Glutamatergic neuron (in vitro differentiated cells): ENCODE measurements at regions not wholly inside any gene's neighbourhood (a gene's known extent, or its start where the extent isn't known, plus 50 kb on each side); places are given as distances from the start of the nearest gene placed in this dataset.
"Not testable (repeated sequence)": the region's sequence is repeated elsewhere in the genome, so short reads cannot be mapped to it uniquely, and the experiment has no call there.

Experiments used
- DNase-seq: peaks from one replicate; pipeline ENCODE4 v3.0.0; 2022
- H3K27ac Mint-ChIP-seq: one replicate; pipeline ENCODE4 v1.8.0; 2020; ENCODE audit warnings: mild to moderate bottlenecking, mixed read lengths, inconsistent platforms; ENCODE audit not compliant: unreplicated experiment
- H3K27me3 Mint-ChIP-seq: one replicate; pipeline ENCODE4 v1.8.0; 2020; ENCODE audit warnings: mild to moderate bottlenecking, moderate library complexity, mixed read lengths, inconsistent platforms; ENCODE audit not compliant: unreplicated experiment
- H3K36me3 Mint-ChIP-seq: one replicate; pipeline ENCODE4 v1.8.0; 2020; ENCODE audit warnings: mild to moderate bottlenecking, mixed read lengths, inconsistent platforms; ENCODE audit not compliant: unreplicated experiment
- H3K4me1 Mint-ChIP-seq: one replicate; pipeline ENCODE4 v1.8.0; 2020; ENCODE audit warnings: mild to moderate bottlenecking, low read depth, mixed read lengths, inconsistent platforms; ENCODE audit not compliant: unreplicated experiment
- H3K4me3 Mint-ChIP-seq: one replicate; pipeline ENCODE4 v1.8.0; 2020; ENCODE audit warnings: mild to moderate bottlenecking, mixed read lengths, inconsistent platforms; ENCODE audit not compliant: unreplicated experiment
- H3K9me3 Mint-ChIP-seq: one replicate; pipeline ENCODE4 v1.8.0; 2020; ENCODE audit warnings: mild to moderate bottlenecking, moderate library complexity, mixed read lengths, inconsistent platforms; ENCODE audit not compliant: unreplicated experiment
- CTCF ChIP-seq: fragments of 200-600 bp; sonication (generic); IDR thresholded peaks from one replicate; pipeline ENCODE4 v1.5.0; 2021; ENCODE audit not compliant: partially characterized antibody, unreplicated experiment

- no peaks in the 10 kb centered on the region for H3K9me3 Mint-ChIP-seq
- no peak for TF ChIP-seq CTCF
- H3K27me3 Mint-ChIP-seq: no peaks in the 10 kb centered on the region
- no peaks in the 10 kb centered on the region for H3K4me1 Mint-ChIP-seq
- no peak overlapping the region for H3K4me3 Mint-ChIP-seq
- DNase-seq: no peak
- H3K36me3 Mint-ChIP-seq: no peaks in the 10 kb centered on the region
- H3K27ac Mint-ChIP-seq: no peak overlapping the region
Measured at GRCh38 chr5:25515525-25515924, 870.7 kb upstream of the CDH10 start.

- H3K27me3 Mint-ChIP-seq, H3K27ac Mint-ChIP-seq, H3K9me3 Mint-ChIP-seq, H3K4me3 Mint-ChIP-seq, H3K36me3 Mint-ChIP-seq, DNase-seq, H3K4me1 Mint-ChIP-seq: not testable (repeated sequence)
Measured at GRCh38 chr5:25510692-25511091, 865.9 kb upstream of the CDH10 start.

DNA sequence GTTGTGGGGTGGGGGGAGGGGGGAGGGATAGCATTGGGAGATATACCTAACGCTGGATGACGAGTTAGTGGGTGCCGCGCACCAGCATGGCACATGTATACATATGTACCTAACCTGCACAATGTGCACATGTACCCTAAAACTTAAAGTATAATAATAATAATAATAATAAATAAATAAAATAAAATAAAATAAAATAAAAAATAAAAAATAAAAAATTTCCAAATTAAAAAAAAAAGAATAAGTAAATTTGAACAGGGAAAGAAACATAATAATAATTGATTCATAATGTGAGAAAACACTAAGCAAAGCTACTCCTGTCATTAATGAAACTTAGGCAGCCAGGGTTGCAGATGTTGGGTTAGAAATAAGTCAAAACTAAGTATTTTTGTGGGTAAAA lies 863.2 kb upstream of the CDH10 start:
- H3K9me3 Mint-ChIP-seq, H3K27ac Mint-ChIP-seq, H3K27me3 Mint-ChIP-seq, H3K36me3 Mint-ChIP-seq, H3K4me1 Mint-ChIP-seq, DNase-seq, H3K4me3 Mint-ChIP-seq: not testable (repeated sequence)

GRCh38 chr5:25500635-25501034 lies 855.9 kb upstream of the CDH10 start:
- TF ChIP-seq CTCF: no peak
- Mint-ChIP-seq H3K27me3 (no peaks in the 10 kb centered on the region), H3K36me3 (no peaks in the 10 kb centered on the region), H3K4me1 (no peaks in the 10 kb centered on the region), H3K9me3 (no peaks in the 10 kb centered on the region), H3K4me3 (no peak overlapping the region), H3K27ac (no peak overlapping the region)
- no peak for DNase-seq

GRCh38 chr5:25489834-25490538 lies 845.2 kb upstream of the CDH10 start:
- Mint-ChIP-seq H3K4me3 (no peak overlapping the region), H3K27ac (no peak overlapping the region), H3K36me3 (no peaks in the 10 kb centered on the region), H3K9me3 (no peaks in the 10 kb centered on the region), H3K27me3 (peaks cover 5% of the 10 kb centered on the region), H3K4me1 (no peaks in the 10 kb centered on the region)
- TF ChIP-seq CTCF: no peak
- no peak for DNase-seq

GRCh38 chr5:25488119-25488518 lies 843.3 kb upstream of the CDH10 start:
- Mint-ChIP-seq H3K36me3 (no peaks in the 10 kb centered on the region), H3K9me3 (no peaks in the 10 kb centered on the region), H3K27ac (no peak overlapping the region), H3K27me3 (peaks cover 5% of the 10 kb centered on the region), H3K4me3 (no peak overlapping the region), H3K4me1 (no peaks in the 10 kb centered on the region)
- no peak for DNase-seq
- TF ChIP-seq CTCF: no peak
